HG03095 (cell line): ENCODE measurements at regions not wholly inside any gene's neighbourhood (a gene's known extent, or its start where the extent isn't known, plus 50 kb on each side); places are given as distances from the start of the nearest gene placed in this dataset.

Experiments used
- ATAC-seq: cut with Tn5 transposase; IDR thresholded peaks from one replicate; pipeline ENCODE4 v1.9.1; 2021; ENCODE audit warnings: moderate library complexity; ENCODE audit not compliant: unreplicated experiment

DNA sequence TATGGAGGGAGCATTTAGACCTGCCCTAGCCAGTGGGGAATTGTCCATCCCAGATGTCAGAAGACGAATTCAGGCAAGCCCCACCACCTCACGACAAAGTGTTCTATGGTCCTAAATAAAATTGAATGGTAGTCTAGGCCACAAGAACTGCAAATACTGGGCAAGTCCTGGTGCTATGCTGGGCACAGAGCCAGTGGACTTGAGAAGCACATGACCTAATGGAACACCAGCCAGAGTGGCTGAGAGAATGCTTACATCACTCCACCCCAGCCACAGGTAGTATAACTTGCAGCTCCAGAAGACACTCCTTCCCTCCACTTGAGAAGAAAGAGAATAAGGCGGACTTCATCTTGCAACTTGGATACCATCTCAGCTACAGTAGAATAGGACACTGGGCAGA is 567.3 kb upstream of the CXADR start:
- ATAC-seq: no peak

DNA sequence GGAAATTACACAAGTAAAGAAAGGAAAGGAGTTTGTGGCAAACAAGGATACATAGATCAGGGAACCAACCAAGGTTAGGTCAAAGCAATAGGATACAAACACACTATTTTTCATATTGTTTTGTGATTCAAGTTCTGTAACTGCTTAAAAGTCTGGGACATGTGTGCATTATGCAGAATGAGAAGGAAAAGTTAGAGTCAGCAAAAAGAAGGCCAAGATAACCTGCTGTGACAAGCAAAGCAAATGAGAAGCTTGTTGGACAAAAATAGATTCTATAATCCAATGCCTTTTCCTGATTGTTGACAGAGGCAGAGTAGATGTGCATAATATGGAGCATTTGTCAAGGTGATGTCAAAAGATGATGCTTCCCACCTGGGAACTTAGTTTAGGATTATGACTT is 556.0 kb upstream of the CXADR start:
- ATAC-seq: no peak

- no peak for ATAC-seq
Measured at GRCh38 chr21:16965424-16965823, 547.4 kb upstream of the CXADR start.

DNA sequence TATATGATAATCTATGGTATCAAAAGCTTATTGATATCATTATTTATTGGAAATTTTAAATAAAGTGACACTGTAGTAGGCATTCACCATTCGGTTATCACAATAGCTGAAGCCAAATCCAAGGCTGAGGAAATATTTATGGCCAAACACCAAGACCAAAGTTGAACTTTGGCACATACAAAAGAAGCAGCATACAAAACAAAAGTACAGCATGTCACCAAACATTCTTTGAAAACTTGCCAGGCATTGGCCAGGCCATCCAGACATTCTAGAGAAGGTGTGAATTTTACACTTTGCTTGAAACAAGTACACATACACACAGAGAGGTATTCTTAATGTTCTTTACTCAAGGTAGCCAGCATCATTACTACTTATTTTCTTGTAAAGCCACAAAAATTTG is 544.4 kb upstream of the CXADR start:
- ATAC-seq: no peak

DNA sequence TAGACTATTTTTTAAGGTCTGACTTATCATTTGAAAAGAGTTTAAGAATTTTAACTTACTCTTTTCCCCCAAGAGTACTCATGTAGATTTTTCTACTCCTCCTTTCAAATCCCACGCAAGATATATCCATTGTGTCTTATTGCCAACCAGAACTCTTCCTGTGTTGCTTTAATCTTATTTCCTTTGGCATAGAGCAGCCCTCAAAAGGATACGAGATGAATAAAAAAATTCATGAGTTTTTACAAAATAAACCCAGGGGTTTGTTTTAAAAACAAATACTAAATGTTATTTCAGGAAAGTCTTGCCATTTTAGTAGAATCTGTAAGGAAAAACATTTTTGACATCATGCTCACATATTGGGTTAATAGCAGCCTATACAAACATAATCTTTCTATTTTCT is 543.2 kb upstream of the CXADR start:
- ATAC-seq: no peak

DNA sequence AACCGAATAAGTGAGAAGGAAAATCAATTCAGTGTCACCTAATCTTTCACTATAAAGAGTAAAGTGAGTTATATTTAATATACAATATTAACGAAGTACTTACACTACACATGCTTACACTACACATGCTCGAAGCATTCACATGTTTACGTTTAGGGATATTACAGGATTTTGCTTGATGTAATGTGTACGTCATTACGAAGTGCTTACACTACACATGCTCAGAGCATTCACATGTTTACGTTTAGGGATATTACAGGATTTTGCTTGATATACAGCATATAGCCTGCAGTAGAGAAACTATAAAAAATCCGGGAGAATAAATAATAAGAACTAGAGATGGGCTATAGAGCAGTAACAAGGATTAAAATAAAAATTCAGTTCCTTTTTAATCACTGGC is 538.8 kb upstream of the CXADR start:
- no peak for ATAC-seq

GRCh38 chr21:16976193-16976592 is 536.6 kb upstream of the CXADR start:
- no peak for ATAC-seq

DNA sequence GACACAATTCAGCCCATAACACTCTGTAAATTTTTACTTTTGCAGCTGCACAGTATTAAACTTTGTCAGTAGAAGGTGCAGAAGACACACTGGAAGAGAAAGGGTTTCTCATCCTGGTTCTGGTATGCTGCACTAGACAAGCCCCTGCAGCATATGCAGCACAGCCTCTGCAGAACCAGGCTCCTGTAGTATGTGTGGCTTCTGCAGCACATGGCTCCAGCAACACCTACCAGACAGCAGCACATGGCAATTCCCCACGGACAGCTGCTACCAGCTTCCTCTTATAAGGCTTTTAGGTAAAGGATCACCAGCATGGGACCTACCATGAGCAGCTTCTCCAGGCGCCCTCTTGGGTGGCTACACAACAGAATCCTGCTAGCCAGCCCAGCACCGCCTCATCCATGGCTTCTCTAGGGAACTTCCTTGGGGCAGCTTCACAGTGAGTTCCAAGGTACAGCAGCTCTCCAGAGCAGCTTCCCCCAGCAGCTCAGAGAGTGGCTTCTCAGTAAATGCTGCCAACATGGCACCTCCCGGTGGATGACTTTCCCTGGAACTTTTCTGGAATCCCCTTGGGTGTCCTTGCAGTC is 534.4 kb upstream of the CXADR start:
- no peak for ATAC-seq

DNA sequence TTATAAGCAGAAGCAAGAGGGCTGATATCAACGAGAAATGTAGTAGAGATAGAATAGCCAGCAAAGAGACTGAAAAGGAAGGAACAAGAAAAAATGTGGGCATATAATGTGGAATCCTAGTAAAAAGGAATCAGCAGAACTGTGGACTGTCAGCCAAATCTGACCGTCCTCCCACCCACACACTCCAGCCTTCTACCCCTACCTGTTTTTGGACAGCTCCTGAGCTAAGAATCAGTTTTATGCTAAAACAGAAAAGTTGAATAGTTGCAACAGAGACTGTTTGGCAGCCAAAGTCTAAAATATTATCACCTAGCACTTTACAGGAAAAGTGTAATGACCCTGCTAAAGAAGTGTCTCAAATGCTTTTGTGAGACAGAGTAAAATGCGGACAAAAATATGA is 533.3 kb upstream of the CXADR start:
- ATAC-seq: no peak

GRCh38 chr21:16983420-16983819 is 529.4 kb upstream of the CXADR start:
- ATAC-seq: no peak

DNA sequence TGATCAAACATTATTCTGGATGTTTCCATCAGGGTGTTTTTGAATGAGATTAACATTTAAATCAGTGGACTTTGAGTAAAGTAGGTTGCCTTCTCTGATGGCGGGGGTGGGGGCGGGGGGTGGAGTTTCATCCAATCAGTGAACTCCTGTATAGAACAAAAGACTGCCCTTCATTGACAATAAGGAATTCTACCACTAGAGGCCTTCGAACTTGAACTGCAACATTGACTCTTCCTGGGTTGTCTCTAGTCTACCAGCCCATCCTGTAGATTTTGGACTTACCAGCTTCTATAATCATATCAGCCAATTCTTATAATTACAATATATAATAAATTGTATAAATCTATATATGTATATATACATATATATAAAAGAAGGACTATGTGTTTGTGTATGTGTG is 520.4 kb upstream of the CXADR start:
- ATAC-seq: no peak

DNA sequence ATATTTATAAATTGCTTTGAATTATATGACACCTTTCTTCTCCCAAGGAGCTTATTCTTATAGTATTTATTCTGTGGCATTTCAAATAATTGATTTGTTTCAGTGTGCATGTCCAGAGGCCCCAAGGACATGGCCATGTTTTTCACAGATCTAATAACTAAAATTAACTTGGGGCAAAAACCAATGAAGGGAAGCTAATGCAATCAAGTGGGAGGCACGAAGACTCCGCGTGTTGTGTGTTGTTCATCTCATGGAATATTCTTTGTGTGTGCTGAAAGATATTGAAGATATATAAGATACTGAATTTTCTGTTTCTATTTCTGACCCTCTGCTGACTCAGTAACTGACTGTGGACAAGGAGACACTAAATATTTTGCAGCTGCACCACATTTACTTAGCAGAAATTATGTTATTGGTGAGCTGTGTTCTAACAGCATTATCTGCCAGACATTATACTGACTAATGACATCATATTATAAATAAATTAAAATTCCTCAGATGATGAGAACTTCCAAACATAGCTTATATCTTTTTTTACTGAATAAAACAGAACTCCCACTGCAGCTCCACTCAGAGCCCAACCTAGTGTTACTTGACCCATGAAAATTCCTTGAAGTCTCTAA is 519.3 kb upstream of the CXADR start:
- no peak for ATAC-seq

DNA sequence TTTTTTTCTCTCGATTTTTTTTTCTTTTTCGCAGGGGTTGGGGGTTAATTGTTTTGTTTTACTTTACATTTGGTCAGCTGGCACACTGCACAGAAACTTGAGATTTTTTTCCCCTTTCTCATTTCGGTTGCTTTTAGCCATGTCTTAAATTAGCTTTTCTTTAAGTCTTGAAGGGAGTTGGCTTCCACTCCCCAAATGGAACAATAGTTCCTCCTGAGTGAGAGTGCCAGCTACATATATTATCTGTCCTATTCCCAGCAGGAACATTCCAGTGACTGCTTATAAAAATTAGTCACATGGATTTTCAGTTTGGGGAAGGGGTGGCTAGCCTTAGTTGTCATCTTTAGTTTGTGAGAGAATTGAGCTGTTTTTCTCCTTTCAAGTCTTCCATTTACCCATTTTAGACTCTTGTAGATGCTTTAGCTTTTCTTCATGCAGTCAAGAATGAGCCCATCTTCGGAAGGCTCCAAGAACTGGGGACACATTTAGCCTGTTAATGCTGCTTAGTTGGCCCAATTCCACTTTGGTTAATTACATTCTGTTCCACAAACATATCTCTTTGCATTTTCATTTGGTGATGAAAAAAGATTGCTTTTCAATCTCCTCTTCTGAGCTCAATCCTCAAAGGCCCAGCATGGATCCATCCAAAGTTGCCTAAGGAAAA is 510.1 kb upstream of the CXADR start:
- no peak for ATAC-seq

DNA sequence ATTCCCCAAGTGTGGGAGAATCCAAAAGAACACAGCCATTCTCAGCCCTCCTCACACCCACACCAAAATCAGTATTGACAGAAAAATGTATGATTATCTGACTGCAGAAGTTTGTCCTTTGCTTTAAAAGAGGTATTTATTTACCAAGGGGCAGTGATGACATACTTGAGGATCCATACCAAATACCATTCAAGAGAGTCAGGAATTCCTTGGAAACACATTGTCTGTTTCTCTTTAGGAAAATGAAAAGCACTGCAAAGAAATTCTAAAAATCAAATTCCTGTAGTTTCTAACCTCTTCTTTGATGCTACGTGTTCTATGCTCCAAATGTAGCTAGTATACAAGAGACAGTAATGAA is 509.6 kb upstream of the CXADR start:
- ATAC-seq: no peak

- ATAC-seq: no peak
Measured at GRCh38 chr21:17003763-17004373, 509.0 kb upstream of the CXADR start.

DNA sequence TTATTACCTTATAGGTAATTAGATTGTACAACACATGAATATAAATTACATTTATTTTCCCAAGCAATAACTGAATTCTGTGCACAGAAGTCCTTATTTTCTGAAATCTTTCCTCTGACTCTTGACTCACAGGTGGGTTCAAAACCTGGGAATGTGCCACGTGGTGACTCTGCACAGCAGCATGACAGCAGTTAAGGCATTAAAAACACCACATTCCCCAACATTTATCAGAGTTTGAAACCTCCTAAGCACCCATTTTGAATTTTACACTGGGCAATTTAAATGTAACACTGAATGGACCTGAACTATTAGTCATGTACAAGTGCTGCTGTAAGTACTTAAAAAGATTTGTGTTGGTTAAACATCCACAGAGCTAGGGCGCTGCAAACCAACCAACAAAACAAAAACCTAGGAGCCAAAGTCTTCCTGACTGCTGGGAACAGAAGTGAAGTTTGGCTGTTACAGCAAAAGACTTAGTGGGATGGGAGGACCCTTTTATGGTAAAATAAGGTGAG is 480.6 kb upstream of the CXADR start:
- no peak for ATAC-seq

DNA sequence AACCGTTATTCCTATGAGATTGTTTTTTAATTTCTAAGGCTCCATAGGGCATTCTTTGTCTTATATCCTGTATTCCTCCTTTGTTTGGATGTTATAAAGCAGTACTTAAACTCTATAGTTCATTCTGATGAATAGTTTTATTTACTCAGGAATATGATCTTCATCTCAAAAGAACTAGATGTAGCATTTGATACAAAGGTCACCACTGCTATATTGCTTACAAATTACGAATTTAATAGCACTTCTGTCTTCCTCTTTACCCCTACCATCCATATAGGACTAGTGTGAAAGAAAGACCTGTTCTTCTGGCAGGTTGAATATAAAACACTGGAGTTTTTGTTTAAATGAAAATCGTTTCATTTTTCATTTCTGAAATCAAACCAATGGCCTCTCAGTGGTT is 468.1 kb upstream of the CXADR start:
- ATAC-seq: no peak

DNA sequence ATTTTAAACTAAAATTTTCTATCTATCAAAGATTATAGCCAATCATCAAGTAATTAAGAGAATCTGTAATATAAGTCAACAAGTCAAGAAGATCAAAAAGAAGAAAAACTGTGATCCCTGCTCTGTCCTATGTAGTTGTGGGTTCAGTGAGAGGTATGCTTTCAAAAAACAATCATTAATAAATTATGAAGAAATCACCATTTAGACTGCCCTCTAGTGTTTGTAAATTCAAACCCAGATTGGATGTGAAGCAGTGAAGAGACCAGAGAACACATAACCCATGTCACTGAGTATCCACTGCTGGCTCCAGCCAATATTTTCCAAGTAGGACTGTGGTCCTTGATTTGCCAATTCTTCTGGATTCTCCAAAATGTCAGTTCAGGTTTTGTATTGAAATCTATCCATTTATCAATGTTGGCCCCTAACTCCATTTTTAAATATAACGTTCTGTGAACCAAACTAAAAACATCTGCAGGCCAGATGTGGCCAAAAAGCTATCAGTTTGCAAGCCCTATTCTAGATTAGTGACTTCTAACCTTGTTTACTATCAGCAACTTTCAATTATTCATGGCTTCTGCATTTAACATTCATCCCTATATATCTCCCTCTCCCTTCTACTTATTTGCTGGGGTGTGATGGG is 467.5 kb upstream of the CXADR start:
- ATAC-seq: no peak

DNA sequence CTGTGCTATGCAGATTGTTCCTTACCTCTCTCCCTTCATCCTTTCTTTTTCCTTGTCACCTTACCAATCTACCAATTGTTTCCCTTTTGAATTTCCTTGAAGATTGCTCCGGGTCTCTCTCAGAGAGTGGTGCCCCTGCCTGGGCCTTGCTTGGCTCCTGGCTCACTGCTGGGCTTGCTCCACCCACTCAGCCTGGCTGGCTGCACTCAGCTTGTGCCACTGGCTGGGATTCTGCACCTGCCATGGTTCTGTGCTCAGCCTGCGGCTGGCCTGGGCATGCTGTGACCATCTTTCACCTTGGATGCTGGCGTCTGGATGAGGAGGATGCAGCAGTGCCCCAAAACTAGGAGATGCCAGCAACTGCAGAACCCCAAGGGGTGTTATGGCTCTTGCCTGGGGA is 463.9 kb upstream of the CXADR start:
- ATAC-seq: no peak

DNA sequence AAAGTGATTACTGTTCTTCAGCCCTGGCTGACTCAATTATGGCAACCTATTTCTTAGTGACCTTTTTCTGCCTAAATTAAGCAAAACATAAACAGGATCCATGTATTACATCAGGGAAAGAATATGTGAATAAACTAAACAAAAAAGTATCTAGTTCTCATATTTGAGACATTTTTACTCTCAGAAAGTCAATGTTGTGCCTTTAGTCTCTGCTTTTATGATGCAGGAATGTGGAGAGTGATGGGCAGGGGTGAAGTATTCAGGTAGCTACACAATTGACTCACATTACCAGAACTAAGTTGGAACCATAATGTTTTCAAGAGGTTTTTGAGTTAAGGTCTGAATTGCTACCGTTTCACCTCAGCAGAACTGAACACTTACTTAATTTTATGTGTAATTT is 462.7 kb upstream of the CXADR start:
- ATAC-seq: no peak

DNA sequence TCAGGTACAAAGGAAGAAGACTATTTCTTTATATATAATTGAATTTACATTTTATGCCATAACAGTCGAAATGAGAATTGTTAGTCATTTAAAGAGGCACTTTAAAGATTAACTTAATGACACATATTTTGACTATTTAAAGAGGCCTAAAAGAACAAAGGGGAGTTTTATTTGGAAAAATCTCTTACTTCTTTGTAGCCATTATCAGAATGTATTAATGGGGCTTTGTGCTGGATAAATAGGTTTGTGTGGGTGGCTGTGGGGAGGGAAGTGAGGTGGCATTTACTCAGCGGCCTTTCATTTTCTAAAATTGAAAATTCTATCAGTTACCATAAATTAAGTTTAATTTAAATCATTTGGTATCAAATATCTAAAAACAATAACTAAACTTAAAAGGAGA is 462.2 kb upstream of the CXADR start:
- no peak for ATAC-seq

GRCh38 chr21:17051054-17051453 is 461.8 kb upstream of the CXADR start:
- ATAC-seq: no peak
